ENCODE measurements at regions not wholly inside any gene's neighbourhood (a gene's known extent, or its start where the extent isn't known, plus 50 kb on each side); places are given as distances from the start of the nearest gene placed in this dataset.

DNA sequence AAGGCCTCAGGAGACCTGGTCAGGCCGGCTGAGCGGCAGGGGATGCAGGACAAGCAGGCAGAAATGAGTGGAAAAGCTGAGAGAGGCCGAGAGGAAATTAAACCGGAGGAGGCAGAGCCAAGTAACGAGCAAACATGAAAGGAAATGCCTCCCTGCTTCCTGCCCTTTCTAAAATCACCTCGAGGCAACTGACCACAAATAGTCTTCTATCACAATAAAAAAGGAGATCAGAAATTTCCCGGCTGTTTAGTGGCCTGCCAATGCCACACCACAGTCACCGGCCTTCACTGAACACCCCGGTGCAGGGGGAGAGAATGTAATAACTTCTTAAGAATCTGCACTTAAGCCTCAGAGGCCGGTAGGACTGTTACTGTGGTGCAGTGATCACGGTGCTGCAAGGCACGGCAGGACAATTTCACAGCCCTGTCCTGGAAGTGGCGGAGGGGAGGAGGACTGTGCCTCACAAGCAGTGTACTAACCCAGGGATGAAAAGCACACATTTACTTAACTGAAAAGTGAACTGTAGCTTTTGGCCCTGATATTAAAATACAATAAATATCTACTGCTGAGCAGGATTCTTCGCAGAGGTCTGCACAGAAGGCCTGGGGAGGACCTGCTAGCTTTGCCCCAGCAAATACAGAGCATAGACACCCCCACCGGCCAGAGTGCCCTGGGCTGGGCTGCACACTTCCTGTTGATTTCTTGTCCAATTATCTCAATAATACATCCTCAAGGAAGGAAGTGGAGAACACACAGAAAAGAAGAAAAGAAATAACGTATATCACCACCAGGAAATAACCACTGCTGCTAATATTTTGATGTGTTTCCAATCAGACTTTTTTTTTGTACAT lies 183.5 kb upstream of the NSMCE3 start:
- DNase-seq: no peak

- DNase-seq: no peak
These were observed 181.7 kb upstream of the NSMCE3 start for GRCh38 chr15:29451201-29451781.

DNA sequence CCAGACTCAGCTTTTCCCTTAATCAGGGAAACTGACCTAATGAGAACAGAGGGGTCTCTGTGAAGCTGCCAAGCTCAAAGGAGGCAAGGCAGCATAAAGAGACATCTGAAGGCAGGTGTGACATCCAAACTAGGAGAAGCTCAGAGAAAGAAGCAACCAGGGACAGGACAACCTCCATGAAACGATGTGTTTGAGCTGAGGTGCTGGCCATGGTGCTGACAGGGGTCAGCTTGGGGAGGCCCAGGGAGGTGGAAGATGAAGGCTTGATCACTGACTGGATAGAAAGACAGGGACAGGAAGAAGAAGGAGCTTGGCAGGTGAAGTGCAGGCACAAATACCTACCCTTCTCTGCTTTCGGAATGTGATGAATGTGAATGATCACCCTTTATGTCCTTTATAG lies 179.5 kb upstream of the NSMCE3 start:
- peak; percentile 34 for DNase-seq

DNA sequence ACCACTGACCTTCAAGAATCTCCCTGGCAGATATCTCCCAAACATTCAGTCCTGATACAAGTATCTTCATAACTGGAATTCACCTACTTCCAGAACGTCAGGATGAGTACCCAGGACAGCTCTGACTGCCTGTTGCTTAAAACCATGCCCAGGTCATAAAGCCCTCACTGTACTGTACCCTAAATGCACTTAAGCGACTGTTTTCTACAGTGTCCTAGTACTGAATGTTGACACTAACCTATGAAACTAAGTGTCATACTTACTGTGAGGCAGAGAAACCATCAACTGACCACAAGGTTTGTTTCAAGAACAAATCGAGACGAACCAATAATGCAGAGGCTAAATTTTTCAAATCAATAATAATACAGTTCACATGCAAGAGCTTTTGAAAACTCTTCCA lies 178.7 kb upstream of the NSMCE3 start:
- DNase-seq: no peak

DNA sequence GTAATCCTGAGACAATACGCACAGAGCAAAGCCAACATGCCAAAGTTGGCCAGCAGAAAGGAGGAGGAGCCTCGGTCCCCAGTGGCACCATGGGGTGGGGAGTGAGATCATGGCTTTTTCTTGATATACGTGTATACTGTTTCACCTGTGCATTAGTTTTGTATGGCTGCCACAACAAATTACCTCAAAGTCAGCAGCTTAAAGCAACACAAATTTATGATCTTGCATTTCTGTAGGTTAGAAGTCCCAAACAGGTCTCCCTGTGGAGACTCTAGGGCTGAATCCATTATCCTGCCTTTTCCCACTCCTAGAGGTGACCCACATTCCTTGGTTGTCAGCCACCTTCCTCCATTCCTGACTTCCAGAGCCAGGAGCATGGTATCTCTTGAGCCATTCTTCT lies 176.9 kb upstream of the NSMCE3 start:
- DNase-seq: no peak

- DNase-seq: no peak
These were observed 172.9 kb upstream of the NSMCE3 start for GRCh38 chr15:29442532-29442931.

- DNase-seq: no peak
These were observed 170.9 kb upstream of the NSMCE3 start for GRCh38 chr15:29440541-29440940.

DNA sequence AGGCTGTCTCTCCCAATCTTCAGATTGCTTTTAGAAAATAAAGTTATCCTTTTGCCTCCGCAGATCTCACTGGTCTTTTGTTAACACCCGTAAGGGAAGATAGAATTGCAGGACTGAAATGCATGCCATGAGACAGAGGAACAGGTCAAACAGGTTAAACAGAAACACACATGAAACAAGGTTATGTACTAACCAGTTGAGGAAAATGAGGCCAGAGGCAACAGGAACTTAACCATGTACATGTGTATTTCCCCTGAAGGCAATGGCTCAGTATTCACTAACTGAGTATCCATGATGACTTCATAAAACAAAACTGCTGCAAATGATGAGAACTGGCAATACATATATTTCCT lies 169.1 kb upstream of the NSMCE3 start:
- DNase-seq: no peak

GRCh38 chr15:29437888-29438702 lies 168.5 kb upstream of the NSMCE3 start:
- no peak for DNase-seq

DNA sequence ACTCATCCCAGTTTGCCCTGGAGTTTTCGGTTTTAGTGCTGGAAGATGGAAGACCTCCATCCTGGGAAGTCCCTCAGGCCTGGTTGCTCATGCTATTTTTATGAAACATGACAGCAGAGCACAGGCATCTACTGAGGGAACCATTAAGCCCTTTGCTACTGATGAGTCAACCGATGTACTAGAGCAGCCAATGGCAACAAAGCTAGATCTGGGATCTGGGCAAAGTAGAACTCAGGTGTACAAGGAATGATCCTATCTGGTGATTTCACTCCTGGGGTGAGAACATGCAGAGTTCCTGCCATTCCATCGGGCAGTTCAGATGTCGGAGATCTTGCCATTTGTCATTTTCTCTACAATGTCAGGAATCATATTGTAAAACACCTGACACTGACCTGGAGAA lies 166.2 kb upstream of the NSMCE3 start:
- peak; percentile 45 for DNase-seq

DNA sequence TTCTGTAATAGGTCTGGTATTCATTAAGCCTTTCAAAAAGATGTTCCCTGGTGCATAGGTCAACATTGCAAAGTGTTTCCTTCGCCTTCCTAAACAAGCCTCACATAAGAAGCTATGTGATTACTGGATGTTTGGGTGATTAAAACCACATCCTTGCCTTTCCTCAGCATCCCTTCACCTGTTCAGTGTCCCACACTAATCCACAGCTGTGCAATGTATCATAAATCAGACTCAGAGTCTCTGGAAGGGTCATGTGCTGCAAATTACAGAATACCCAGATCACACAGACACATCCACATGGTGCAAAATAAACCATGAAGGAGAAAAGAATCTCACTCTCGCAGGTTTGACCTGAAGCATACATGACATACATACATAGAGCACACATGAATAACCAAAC lies 164.7 kb upstream of the NSMCE3 start:
- no peak for DNase-seq

GRCh38 chr15:29433507-29434248 lies 164.1 kb upstream of the NSMCE3 start:
- DNase-seq: no peak

DNA sequence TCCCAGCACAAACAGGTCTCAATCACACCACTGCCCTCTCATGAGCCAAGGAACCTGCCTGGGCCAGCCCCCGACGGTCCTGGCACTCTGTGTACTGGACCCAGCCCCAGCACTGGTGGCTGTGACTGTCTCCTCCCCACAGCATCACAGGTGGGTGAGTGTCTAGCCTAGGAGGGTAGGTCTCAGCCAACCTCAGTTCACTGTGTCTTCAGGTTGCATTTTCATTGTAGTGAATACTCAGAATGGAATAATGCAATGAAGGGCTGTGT lies 163.4 kb upstream of the NSMCE3 start:
- no peak for DNase-seq

- DNase-seq: no peak
These were observed 162.8 kb upstream of the NSMCE3 start for GRCh38 chr15:29432191-29433049.

DNA sequence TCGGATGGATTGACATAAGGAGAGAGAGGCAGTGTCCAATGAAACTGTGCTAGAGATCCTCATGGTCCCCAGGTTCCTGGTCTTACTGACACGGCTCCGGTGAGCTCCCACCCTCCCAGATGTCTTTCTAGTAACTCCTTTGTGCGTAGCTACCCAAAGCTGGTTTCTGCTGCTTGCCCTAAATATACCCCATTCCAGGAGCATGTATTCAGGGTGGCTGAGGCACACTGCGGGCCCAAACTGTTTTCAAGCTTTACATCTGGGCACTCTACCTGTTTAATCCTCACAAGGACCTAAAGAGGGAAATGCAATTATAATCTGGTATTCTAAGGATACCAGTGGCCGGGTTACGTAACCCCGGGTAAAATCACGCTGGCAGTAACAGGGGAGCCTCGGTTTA lies 161.2 kb upstream of the NSMCE3 start:
- no peak for DNase-seq

DNA sequence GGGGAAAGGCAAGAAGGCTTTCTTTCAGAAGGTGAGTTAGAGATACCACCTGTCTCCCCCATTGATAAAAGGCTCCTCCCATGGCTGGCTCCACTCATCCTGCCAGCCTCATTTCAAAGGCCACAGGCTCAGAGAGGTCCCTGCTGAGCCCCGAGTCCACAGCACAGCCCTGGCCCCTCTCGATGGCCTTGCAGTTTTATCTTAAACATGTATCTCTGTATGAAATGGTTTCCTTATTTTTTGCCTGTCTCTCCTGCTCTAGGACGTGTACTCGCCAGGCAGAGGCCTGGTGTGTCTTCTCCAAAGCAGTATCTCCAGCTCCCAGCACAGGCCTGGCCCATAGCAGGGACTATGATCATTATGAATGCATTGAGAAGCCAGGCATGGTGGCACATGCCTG lies 160.5 kb upstream of the NSMCE3 start:
- no peak for DNase-seq

DNA sequence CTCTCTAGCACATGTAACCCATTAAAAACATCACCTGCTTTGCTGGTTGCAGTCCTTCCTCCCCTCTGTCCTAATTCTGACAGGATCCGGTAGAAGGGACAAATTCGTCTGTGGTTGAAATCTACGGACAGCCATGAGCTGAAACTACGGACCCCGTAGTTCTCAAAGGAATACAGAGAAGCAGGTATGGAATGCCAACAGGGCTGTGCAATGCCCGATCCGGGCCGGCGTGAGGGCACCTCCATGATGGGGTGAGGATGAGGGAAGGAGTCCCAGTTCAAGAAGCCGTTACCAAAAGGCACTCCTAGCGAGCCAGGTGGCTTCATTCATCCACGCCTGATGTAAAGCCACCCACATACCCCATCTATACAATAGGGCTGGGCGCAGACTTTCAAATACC lies 160.0 kb upstream of the NSMCE3 start:
- DNase-seq: no peak

GRCh38 chr15:29428925-29429573 lies 159.4 kb upstream of the NSMCE3 start:
- DNase-seq: no peak

DNA sequence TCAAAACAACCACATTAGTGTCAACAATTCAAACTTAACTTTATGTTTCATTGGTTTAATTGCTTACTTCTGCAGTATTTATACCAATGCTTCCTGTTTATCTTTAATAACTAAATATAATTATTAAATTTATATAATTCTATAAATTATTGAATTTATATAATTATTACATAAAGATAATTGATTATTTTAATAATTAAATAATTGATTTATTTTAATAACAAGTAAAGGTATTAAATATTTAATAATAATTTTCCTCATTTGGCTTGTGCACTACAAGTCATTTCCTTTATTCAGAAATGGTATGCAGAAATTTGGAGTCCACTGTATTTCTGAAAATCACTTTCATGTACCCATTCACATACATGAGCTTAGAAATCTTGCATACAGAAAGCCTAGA lies 156.2 kb upstream of the NSMCE3 start:
- DNase-seq: no peak

- no peak for DNase-seq
These were observed 154.5 kb upstream of the NSMCE3 start for GRCh38 chr15:29424118-29424517.

GRCh38 chr15:29422606-29423005 lies 153.0 kb upstream of the NSMCE3 start:
- DNase-seq: no peak

GRCh38 chr15:29420188-29420587 lies 150.6 kb upstream of the NSMCE3 start:
- no peak for DNase-seq

Data from fibroblast of skin of back (primary cell).